ENCODE measurements at regions not wholly inside any gene's neighbourhood (a gene's known extent, or its start where the extent isn't known, plus 50 kb on each side); places are given as distances from the start of the nearest gene placed in this dataset.
"Not testable (repeated sequence)": the region's sequence is repeated elsewhere in the genome, so short reads cannot be mapped to it uniquely, and the experiment has no call there.

GRCh38 chr4:125049711-125050110 is 265.0 kb upstream of the FAT4 start:
- DNase-seq: no peak

DNA sequence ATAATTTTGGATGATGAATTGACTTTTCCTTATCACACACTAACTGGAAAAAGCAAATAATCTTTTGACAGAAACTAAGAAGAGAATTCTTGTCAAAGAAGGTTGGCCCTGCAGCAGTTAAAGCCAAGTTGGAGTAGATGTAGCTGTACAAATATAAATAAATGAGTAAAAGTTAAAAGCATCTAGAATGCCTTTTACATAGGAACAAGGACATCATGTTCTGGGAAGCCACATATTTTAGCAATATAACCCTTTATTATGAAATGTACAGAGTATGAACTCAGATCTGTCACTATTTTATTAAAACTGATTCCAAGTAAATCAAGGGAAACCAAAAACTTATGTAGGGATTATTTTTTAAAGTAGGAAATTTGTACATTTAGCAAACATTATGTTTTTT is 269.4 kb upstream of the FAT4 start:
- DNase-seq: no peak

DNA sequence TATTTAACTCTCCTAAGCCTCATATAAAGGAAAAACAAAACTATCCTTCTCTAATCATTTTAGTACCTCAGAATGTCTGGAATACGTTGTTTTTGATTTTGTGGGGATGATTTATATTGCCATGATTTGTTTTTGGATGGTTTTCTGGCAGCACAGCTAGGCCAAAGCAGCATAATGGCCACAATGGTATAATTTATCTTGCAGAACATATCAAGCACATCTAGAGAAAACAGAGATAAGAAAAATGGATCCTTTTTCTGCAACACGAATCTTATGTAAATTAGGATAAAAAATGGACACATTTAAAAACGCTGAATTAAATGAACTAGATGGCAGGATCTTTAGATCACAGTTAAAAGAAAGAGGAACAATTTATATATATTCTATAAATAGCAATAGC is 269.9 kb upstream of the FAT4 start:
- no peak for DNase-seq

GRCh38 chr4:125043486-125043885 is 271.3 kb upstream of the FAT4 start:
- no peak for DNase-seq

- no peak for DNase-seq
Observed at GRCh38 chr4:125042041-125042440, 272.7 kb upstream of the FAT4 start.

DNA sequence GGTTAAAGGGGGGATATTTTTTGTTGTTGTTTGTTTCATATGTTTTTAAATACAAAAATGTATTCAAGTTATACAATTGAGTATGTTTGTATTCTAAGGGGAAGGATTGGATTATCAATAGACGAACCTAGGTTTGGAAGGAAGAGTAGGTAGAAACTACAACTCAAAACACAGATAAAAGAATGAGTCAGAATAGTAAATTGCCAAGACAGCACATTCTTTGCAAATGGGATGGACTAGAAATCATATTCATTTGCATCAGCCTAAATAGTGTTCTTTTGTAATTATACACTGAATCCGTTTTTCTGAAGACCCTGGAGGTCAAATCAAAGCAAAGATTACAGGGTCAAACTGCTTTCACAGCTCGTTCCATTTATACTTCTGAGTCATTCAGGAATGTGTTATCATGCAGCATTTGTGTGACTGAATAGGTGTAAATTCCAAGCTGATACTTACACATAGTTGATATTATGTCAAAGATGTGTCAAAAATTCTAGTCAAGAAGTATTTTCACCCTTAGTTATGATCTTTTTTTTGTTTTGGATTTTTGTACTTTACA is 273.3 kb upstream of the FAT4 start:
- DNase-seq: no peak

- DNase-seq: no peak
Observed at GRCh38 chr4:125039550-125039949, 275.2 kb upstream of the FAT4 start.

DNA sequence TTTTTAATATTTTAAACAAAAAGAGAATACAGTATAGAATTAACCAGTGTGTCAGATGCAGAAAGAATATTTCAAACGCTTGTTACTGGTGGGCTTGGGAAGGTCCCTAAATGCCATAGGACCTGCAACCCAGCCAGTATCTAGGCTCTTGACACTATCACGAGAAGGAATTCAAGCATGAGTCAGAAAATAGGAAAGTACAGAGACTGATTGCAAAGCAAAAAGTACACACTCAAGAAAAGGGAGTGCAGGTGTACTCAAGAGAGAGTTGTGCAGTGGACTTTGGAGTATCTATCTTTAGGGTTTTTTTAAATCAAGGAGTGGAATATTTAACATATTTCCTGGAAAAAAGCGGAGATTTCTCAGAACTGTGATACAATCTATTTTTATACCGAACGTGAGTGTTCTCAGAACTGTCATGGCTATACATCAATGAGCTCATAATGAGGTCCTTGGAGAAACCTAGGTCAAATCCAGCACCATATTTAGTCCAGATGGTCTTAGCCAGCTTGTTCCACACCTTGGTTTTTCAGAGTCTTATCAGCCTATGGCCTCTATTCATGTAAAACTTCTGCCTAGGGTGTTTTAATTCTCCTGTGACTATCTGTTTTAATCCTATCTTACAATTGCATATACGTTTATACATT is 291.8 kb upstream of the FAT4 start:
- no peak for DNase-seq

GRCh38 chr4:125021189-125021588 is 293.6 kb upstream of the FAT4 start:
- DNase-seq: no peak

DNA sequence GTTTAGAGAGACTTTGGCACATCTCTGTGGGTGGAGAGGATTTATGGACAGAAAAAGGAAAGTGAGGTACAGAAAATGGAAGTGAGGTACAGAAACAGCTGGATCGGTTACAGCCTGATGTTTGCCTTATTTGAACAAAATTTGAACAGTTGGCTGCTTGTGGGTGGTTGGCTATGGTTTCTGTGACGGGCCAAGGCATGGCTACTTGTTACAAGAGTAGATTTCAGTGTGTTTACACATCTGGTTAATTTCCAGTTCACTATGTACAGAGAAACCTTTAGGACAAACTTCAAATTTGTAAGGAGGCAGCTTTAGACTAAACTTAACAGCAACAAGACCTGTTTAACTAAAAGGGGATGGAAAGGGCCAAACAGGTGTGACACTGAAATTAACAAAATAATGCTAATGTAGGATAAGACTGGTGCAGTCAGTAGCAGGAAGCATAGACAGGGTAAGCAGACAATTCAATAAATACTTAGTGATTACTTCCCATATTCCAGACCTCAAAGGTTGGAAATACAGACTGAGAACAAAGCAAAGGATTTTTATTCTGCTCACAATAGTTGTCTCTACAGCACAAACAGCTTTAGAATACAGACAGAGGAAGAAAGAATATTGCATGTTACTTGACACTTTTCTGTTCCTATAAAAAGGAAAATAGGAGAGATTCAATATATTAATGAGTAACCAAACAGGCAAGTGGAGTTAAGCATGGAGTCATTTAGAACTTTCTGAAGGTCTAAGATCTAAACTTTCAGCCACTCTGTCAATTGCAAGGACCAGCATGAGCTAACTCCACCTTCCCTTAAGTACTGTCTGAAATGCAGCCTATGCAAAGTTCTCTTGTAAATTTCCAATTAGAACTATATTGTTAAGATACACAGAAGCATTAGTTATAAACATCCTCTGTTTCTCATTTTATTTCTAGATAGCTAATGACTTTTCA is 294.4 kb upstream of the FAT4 start:
- DNase-seq: no peak

DNA sequence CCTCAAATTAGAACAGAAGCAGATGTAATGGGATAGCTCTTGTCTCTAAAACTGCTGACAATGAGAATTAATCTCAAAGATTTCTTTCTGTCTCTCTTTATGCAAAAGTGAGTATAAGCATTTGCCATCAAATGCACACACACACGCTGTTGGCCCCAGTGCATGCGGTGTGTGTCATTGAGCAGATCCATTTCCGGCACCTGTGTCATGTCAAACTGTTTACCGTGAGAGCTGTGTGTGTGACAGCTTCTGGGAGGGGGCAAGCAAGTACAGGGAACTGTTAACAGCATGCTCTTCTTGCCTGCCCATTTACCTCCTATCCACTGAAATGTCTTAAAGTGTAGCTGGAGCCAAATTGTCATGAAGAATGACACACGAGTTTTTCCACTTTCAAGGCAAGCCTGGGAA is 297.9 kb upstream of the FAT4 start:
- no peak for DNase-seq

DNA sequence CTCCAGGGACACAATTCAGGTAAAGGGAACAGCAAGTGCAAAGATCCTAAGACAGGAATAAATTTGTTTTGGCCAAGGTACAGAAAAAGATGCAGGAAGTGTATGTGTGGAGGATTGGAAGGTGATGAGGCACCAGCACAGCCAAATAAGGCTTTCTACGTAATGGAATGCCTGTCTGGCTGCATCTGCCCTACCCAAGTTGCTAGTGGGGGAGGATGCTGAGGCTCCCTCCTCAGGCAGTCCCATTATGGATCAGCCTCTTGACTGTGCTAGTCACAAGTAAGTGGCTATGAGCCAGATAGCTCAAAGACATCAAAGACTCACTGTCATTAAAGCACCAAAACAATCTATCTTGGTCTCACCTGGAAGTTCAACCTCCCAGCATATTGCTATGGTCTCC is 300.9 kb upstream of the FAT4 start:
- no peak for DNase-seq

- DNase-seq: no peak
Observed at GRCh38 chr4:125011646-125012045, 299.1 kb upstream of the ANKRD50 start.

GRCh38 chr4:125010796-125011503 is 298.4 kb upstream of the ANKRD50 start:
- DNase-seq: no peak

DNA sequence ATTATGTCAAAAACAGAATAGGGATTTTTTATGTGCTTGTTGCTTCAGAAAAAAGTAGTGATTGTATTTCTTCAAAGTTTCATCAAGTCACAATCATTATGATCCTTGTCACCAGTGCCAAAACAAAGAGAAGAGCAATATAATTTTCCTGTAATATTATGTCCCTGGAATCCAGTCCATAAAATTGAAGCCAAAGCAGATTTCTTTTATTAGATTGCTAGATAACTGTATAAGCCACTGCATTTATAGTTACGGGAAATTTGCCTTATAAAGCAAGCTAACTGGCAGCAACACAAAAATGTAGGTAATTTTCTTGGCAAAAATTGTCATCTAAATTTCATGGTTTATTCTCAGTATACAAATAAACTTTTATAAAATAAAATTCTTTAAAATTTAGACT is 296.1 kb upstream of the ANKRD50 start:
- DNase-seq: no peak

DNA sequence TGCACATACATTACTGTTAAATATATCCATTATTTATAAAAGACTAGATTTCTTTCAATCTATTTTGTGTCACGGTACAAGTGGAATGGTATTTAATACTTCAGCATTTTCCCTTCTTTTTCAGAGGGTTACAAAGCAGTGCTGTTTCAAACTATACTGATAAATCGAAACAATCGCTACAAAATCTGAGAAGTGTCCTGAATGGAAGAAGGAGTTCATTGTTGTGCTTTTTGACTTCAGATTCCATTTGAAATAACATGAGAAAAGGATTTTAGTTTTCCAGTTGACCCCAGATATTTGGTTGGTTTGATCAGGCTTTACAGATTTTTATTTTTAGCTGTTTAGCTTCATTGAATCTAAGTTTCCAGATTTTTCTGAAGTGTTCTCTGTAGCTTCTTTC is 292.1 kb upstream of the ANKRD50 start:
- no peak for DNase-seq

DNA sequence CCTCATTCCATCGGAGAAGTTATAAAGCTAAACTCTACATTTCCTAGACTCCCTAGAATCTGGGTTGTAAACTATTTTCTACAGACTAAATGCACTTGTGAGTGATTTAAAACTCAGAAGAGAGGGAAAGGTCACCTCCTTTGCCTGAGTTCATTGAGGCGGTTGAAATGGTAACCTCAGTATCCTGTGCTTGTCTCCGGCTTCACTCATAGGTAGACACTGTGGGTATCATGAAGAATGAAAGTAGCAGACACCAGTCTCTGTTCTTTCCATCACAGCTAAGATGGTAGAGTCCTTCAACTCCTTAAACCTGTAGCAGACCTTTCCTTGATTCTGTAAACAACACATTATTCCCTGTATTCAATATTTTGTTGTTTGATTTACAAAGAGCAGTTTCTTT is 291.3 kb upstream of the ANKRD50 start:
- DNase-seq: no peak

GRCh38 chr4:124997991-124998390 is 285.5 kb upstream of the ANKRD50 start:
- no peak for DNase-seq

- no peak for DNase-seq
Observed at GRCh38 chr4:124997124-124997523, 284.6 kb upstream of the ANKRD50 start.

GRCh38 chr4:124993838-124994237 is 281.3 kb upstream of the ANKRD50 start:
- no peak for DNase-seq

DNA sequence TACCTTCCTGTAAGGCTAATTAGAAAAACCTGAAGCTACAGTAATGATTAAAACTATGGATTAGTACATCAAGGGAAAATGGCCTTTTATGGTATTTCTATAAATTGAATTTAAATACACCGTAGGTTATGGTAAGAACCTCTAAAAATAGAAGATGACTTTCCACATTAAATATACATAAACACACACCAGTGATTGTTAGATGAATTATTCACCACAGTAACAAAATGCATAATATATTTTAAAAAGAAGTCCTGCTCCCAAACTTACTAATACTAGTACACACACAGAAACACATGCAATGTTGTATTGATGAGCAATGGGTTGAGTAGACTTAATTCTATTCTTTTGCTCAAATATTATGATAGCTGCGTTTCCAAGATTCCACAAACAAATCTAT is 277.9 kb upstream of the ANKRD50 start:
- no peak for DNase-seq

DNA sequence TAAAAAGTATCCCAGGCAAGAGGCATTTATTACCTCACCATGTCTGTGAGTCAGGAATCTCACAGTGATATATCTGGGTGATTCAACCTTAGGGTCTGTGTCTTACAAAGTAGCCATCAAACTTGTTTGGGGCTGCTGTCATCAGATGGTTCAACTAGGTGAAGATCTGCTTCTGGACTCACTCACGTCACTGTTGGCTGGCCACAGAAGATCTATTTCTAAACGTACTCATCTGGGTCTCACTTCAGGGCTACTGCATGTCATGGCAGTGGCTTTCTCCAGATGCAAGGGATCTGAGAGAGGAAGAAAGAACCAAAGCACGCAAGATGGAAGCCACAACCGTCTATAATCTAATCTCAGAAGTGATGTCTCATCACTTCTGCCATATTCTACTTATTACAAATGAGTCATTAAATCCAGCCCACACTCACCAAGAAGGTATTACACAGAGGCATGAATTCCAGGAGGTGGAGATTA is 267.8 kb upstream of the ANKRD50 start:
- DNase-seq: no peak

DNA sequence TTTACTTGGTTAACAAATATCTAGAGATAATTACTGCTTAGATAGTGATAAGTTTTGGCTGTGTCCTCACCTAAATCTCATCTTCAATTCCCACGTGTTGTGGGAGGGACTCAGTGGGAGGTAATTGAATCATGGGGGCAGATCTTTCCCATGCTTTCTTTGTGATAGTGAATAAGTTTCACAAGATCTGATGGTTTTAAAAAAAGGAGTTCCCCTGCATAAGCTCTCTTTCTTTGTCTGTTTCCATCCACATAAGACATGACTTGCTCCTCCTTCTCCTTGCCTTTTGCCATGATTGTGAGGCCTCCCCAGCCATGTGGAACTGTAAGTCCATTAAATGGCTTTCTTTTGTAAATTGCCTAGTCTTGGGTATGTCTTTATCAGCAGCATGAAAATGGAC is 266.0 kb upstream of the ANKRD50 start:
- DNase-seq: not testable (repeated sequence)

Measured in NCI-H2029 (cell line).